Tibial nerve (tissue), 4 donors: ENCODE measurements at regions not wholly inside any gene's neighbourhood (a gene's known extent, or its start where the extent isn't known, plus 50 kb on each side); places are given as distances from the start of the nearest gene placed in this dataset.

Experiments
- EP300 ChIP-seq, 2 donors: sonication (generic); formaldehyde crosslinking; IDR thresholded peaks; one replicate each; pipeline ENCODE4 v1.6.1; 2017; ENCODE audit warnings: antibody characterized with exemption in 2 of 2, mild to moderate bottlenecking in 1 of 2
- TF ChIP-seq, protein P1 (sequence below), 5 experiments: fragments of 200-600 bp in 3 of 5; fragments of 450-650 bp in 2 of 5; sonication (generic) in 3 of 5; IDR thresholded peaks; one replicate each; pipeline ENCODE4 v1.5.1; 2016 to 2019; ENCODE audit warnings: antibody characterized with exemption in 5 of 5, mild to moderate bottlenecking in 3 of 5, moderate library complexity in 2 of 5

DNA sequence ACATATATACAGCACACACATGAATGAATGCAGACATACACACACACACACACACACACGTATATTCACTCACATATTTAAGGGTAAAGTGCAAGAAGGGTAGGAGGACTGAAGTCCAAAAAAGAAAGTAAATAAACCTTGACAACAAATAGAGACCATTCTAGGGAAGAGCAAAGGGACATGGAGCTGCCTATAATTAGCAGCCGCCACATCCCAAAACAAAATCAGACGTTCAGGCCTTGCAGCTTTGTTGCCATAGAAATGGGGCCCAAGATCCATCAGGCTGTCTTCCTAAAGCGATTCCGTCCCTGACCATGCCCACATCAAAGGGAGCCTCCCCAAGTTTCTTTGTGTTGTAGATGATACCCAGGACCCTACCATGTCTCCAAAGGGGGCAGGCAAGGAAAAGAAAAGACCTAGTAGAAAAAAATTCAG lies 703.5 kb upstream of the TBX3 start:
- TF ChIP-seq, protein P1, sequence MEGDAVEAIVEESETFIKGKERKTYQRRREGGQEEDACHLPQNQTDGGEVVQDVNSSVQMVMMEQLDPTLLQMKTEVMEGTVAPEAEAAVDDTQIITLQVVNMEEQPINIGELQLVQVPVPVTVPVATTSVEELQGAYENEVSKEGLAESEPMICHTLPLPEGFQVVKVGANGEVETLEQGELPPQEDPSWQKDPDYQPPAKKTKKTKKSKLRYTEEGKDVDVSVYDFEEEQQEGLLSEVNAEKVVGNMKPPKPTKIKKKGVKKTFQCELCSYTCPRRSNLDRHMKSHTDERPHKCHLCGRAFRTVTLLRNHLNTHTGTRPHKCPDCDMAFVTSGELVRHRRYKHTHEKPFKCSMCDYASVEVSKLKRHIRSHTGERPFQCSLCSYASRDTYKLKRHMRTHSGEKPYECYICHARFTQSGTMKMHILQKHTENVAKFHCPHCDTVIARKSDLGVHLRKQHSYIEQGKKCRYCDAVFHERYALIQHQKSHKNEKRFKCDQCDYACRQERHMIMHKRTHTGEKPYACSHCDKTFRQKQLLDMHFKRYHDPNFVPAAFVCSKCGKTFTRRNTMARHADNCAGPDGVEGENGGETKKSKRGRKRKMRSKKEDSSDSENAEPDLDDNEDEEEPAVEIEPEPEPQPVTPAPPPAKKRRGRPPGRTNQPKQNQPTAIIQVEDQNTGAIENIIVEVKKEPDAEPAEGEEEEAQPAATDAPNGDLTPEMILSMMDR (IDR thresholded peaks at IDR 0.05), result no peak
- no peak for TF ChIP-seq EP300 (IDR thresholded peaks at IDR 0.05)
